GM19455 (cell line): ENCODE measurements at regions not wholly inside any gene's neighbourhood (a gene's known extent, or its start where the extent isn't known, plus 50 kb on each side); places are given as distances from the start of the nearest gene placed in this dataset.
"Not testable (repeated sequence)": the region's sequence is repeated elsewhere in the genome, so short reads cannot be mapped to it uniquely, and the experiment has no call there.

Experiments
- ATAC-seq: cut with Tn5 transposase; IDR thresholded peaks from one replicate; pipeline ENCODE4 v1.9.1; 2021; ENCODE audit not compliant: unreplicated experiment

GRCh38 chr6:156219973-156220372 lies 557.2 kb upstream of the ARID1B start:
- ATAC-seq: no peak

- ATAC-seq: no peak
Observed at GRCh38 chr6:156205678-156206077, 571.5 kb upstream of the ARID1B start.

GRCh38 chr6:156199182-156199581 lies 578.0 kb upstream of the ARID1B start:
- ATAC-seq: no peak

GRCh38 chr6:156197513-156197912 lies 579.7 kb upstream of the ARID1B start:
- no peak for ATAC-seq

- ATAC-seq: no peak
Observed at GRCh38 chr6:156194981-156195380, 582.2 kb upstream of the ARID1B start.

- no peak for ATAC-seq
Observed at GRCh38 chr6:156193381-156193780, 583.8 kb upstream of the ARID1B start.

- ATAC-seq: peak; percentile 57
Observed at GRCh38 chr6:156191895-156192294, 585.3 kb upstream of the ARID1B start.

GRCh38 chr6:156191390-156191789 lies 585.8 kb upstream of the ARID1B start:
- not testable (repeated sequence) for ATAC-seq

GRCh38 chr6:156190270-156190669 lies 586.9 kb upstream of the ARID1B start:
- no peak for ATAC-seq

GRCh38 chr6:156189714-156190113 lies 587.5 kb upstream of the ARID1B start:
- ATAC-seq: no peak

- no peak for ATAC-seq
Observed at GRCh38 chr6:156189195-156189594, 588.0 kb upstream of the ARID1B start.

GRCh38 chr6:156185113-156185512 lies 592.1 kb upstream of the ARID1B start:
- no peak for ATAC-seq

GRCh38 chr6:156183678-156184077 lies 593.5 kb upstream of the ARID1B start:
- no peak for ATAC-seq

- no peak for ATAC-seq
Observed at GRCh38 chr6:156182356-156182755, 594.8 kb upstream of the ARID1B start.

- ATAC-seq: no peak
Observed at GRCh38 chr6:156181506-156181905, 595.7 kb upstream of the ARID1B start.

GRCh38 chr6:156175971-156176421 lies 601.2 kb upstream of the ARID1B start:
- ATAC-seq: no peak

GRCh38 chr6:156175433-156175832 lies 601.7 kb upstream of the ARID1B start:
- no peak for ATAC-seq

- ATAC-seq: no peak
Observed at GRCh38 chr6:156174031-156174890, 602.9 kb upstream of the ARID1B start.

- ATAC-seq: no peak
Observed at GRCh38 chr6:156169371-156169770, 607.8 kb upstream of the ARID1B start.

GRCh38 chr6:156167625-156168071 lies 609.5 kb upstream of the ARID1B start:
- no peak for ATAC-seq

GRCh38 chr6:156167016-156167624 lies 610.1 kb upstream of the ARID1B start:
- ATAC-seq: no peak

GRCh38 chr6:156166093-156166492 lies 611.1 kb upstream of the ARID1B start:
- ATAC-seq: no peak
